Smooth muscle cell (in vitro differentiated cells): ENCODE measurements at regions not wholly inside any gene's neighbourhood (a gene's known extent, or its start where the extent isn't known, plus 50 kb on each side); places are given as distances from the start of the nearest gene placed in this dataset.

Experiments
- DNase-seq: peaks from one replicate; lab custom pipeline; 2025; ENCODE audit not compliant: unreplicated experiment; lab: John Stamatoyannopoulos, UW
- H2AFZ ChIP-seq: fragments of 200-600 bp; sonication (generic); 2 replicates; pipeline ENCODE4 v1.6.0; 2016; ENCODE audit warnings: antibody characterized with exemption, low read depth, mild to moderate bottlenecking
- H3F3A ChIP-seq: fragments of 200-600 bp; sonication (generic); 2 replicates; pipeline ENCODE4 v1.6.0; 2017; ENCODE audit warnings: antibody characterized with exemption, low read depth
- H3K27ac ChIP-seq: fragments of 200-600 bp; sonication (generic); 2 replicates; pipeline ENCODE4 v1.5.1; 2016; ENCODE audit warnings: low read depth, mild to moderate bottlenecking
- H3K27me3 ChIP-seq: fragments of 200-600 bp; sonication (generic); 2 replicates; pipeline ENCODE4 v1.6.1; 2016; ENCODE audit warnings: low read depth, mild to moderate bottlenecking
- H3K36me3 ChIP-seq: fragments of 200-600 bp; sonication (generic); 2 replicates; pipeline ENCODE4 v1.5.1; 2016; ENCODE audit warnings: low read depth
- H3K4me1 ChIP-seq: fragments of 200-600 bp; sonication (generic); 2 replicates; pipeline ENCODE4 v1.5.1; 2016; ENCODE audit warnings: low read depth
- H3K4me2 ChIP-seq: fragments of 200-600 bp; sonication (generic); 2 replicates; pipeline ENCODE4 v1.6.0; 2016; ENCODE audit warnings: mild to moderate bottlenecking
- H3K4me3 ChIP-seq: fragments of 200-600 bp; sonication (generic); 2 replicates; pipeline ENCODE4 v1.5.1; 2016; ENCODE audit warnings: mild to moderate bottlenecking
- H3K79me2 ChIP-seq: fragments of 200-600 bp; sonication (generic); 2 replicates; pipeline ENCODE4 v1.6.0; 2016; ENCODE audit warnings: low read depth, mild to moderate bottlenecking
- H3K9ac ChIP-seq: fragments of 200-600 bp; sonication (generic); 2 replicates; pipeline ENCODE4 v1.6.0; 2016; ENCODE audit warnings: low read depth
- H3K9me3 ChIP-seq: fragments of 200-600 bp; sonication (generic); replicated peaks from 2 replicates; pipeline ENCODE4 v1.5.1; 2016; ENCODE audit warnings: low read depth
- H4K20me1 ChIP-seq: fragments of 200-600 bp; sonication (generic); 2 replicates; pipeline ENCODE4 v1.6.0; 2016; ENCODE audit warnings: low read depth
- WGBS: methylation state at CpG from one replicate; pipeline ENCODE4 v1.1.7; 2016; ENCODE audit warnings: low lambda C conversion rate; 5-methylcytosine and 5-hydroxymethylcytosine counted together
- TF ChIP-seq, protein P1 (sequence below): fragments of 200-600 bp; sonication (generic); IDR thresholded peaks from 2 replicates; pipeline ENCODE4 v1.5.1; 2017; ENCODE audit warnings: borderline replicate concordance, mild to moderate bottlenecking, antibody characterized with exemption; ENCODE audit not compliant: insufficient read depth, poor library complexity, severe bottlenecking

DNA sequence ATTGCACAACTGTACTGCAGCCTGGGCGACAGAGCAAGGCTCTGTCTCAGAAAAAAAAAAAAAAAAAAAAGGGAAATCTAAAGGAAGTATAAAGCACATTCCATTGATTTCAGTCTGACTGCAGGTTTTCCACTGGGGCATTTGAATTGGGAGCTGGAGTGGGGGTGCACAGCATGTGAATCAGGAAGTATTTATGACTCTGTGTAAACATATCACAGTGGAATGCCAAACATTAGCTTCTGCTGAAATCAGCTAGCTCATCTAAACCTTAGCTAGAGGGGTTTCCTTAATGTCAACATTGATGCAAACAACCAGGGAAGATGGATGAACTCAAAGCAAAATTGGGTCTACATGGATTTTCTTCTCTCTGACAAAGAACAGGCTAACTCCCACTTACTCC is 641.0 kb upstream of the EEF2KMT start:
- Histone ChIP-seq H2AFZ (no peak overlapping the region), H3K9me3 (no peaks in the 10 kb centered on the region), H3K27me3 (no peaks in the 10 kb centered on the region), H3K27ac (no peak overlapping the region), H3K4me3 (no peak overlapping the region), H3K4me1 (no peaks in the 10 kb centered on the region), H3K79me2 (no peaks in the 10 kb centered on the region), H4K20me1 (no peaks in the 10 kb centered on the region), H3K9ac (no peak overlapping the region), H3K4me2 (no peak overlapping the region), H3K36me3 (no peaks in the 10 kb centered on the region), H3F3A (no peaks in the 10 kb centered on the region)
- DNase-seq, result no peak
- 67% methylated on average over 1 of the region's 1 CpG for WGBS
- TF ChIP-seq, protein P1, sequence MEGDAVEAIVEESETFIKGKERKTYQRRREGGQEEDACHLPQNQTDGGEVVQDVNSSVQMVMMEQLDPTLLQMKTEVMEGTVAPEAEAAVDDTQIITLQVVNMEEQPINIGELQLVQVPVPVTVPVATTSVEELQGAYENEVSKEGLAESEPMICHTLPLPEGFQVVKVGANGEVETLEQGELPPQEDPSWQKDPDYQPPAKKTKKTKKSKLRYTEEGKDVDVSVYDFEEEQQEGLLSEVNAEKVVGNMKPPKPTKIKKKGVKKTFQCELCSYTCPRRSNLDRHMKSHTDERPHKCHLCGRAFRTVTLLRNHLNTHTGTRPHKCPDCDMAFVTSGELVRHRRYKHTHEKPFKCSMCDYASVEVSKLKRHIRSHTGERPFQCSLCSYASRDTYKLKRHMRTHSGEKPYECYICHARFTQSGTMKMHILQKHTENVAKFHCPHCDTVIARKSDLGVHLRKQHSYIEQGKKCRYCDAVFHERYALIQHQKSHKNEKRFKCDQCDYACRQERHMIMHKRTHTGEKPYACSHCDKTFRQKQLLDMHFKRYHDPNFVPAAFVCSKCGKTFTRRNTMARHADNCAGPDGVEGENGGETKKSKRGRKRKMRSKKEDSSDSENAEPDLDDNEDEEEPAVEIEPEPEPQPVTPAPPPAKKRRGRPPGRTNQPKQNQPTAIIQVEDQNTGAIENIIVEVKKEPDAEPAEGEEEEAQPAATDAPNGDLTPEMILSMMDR, result no peak

GRCh38 chr16:5736209-5736930 is 638.8 kb upstream of the EEF2KMT start:
- no peaks in the 10 kb centered on the region for H3K4me1 ChIP-seq
- 67% methylated on average over 12 of the region's 13 CpGs for WGBS

DNA sequence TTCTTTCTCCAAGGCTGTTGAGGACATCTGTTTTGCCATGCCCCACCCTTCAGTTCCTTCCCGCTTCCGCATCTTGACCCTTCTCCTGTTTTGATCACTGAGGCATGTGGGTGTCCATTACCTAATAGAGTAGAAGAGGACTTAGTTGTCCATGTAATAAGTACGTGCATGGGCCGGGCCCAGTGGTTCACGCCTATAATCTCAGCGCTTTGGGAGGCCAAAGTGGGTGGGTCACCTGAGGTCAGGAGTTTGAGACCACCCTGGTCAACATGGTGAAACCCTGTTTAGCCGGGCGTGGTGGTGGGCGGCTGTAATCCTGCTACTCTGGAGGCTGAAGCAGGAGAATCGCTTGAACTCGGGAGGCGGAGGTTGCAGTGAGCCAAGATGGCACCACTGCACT is 637.8 kb upstream of the EEF2KMT start:
- TF ChIP-seq, protein P1, result no peak
- Histone ChIP-seq H3K4me2 (no peak overlapping the region), H3K9ac (no peak overlapping the region), H3K27me3 (no peaks in the 10 kb centered on the region), H3K79me2 (no peaks in the 10 kb centered on the region), H3F3A (no peaks in the 10 kb centered on the region), H4K20me1 (no peaks in the 10 kb centered on the region), H2AFZ (no peak overlapping the region), H3K27ac (no peak overlapping the region), H3K36me3 (no peaks in the 10 kb centered on the region), H3K4me3 (no peak overlapping the region), H3K4me1 (no peaks in the 10 kb centered on the region), H3K9me3 (no peaks in the 10 kb centered on the region)
- no peak for DNase-seq
- WGBS, result over 99% methylated on average over 12 of the region's 12 CpGs

More at GRCh38 chr16:5736209-5736930, 638.8 kb upstream of the EEF2KMT start:
- H3K27ac ChIP-seq, result no peak overlapping the region
- no peak overlapping the region for H2AFZ ChIP-seq
- TF ChIP-seq, protein P1, result no peak
- no peaks in the 10 kb centered on the region for H3K27me3 ChIP-seq
- DNase-seq, result no peak
- no peaks in the 10 kb centered on the region for H3F3A ChIP-seq
- H4K20me1 ChIP-seq, result no peaks in the 10 kb centered on the region
- no peaks in the 10 kb centered on the region for H3K36me3 ChIP-seq
- H3K9ac ChIP-seq, result no peak overlapping the region
- no peak overlapping the region for H3K4me3 ChIP-seq
- H3K79me2 ChIP-seq, result no peaks in the 10 kb centered on the region
- H3K9me3 ChIP-seq, result no peaks in the 10 kb centered on the region
- H3K4me2 ChIP-seq, result no peak overlapping the region

- WGBS, result 97% methylated on average over 4 of the region's 4 CpGs
- Histone ChIP-seq H3K27me3 (no peaks in the 10 kb centered on the region), H3K9me3 (no peaks in the 10 kb centered on the region), H3K4me2 (no peak overlapping the region), H3K9ac (no peak overlapping the region), H2AFZ (no peak overlapping the region), H3K79me2 (no peaks in the 10 kb centered on the region), H3F3A (no peaks in the 10 kb centered on the region), H3K36me3 (no peaks in the 10 kb centered on the region), H3K4me1 (no peaks in the 10 kb centered on the region), H3K4me3 (no peak overlapping the region), H4K20me1 (no peaks in the 10 kb centered on the region), H3K27ac (no peak overlapping the region)
- DNase-seq, result no peak
- TF ChIP-seq, protein P1, result no peak
Observed at GRCh38 chr16:5730783-5731182, 633.2 kb upstream of the EEF2KMT start.
